ENCODE measurements at regions not wholly inside any gene's neighbourhood (a gene's known extent, or its start where the extent isn't known, plus 50 kb on each side); places are given as distances from the start of the nearest gene placed in this dataset.

- TF ChIP-seq CTCF (conservative IDR thresholded peaks at IDR 0.05; ENCODE audit: low read length) (no peak), EZH2phosphoT487 (IDR thresholded peaks at IDR 0.05; ENCODE audit: borderline replicate concordance, low read depth, low read length) (no peak)
These were observed 1621.5 kb upstream of the FLRT2 start for GRCh38 chr14:83908419-83908818.

All from OCI-LY7 (cell line).